BJ (cell line): ENCODE measurements at regions not wholly inside any gene's neighbourhood (a gene's known extent, or its start where the extent isn't known, plus 50 kb on each side); places are given as distances from the start of the nearest gene placed in this dataset.

Experiments used
- CTCF ChIA-PET: fragments of 350-600 bp; formaldehyde crosslinking; extraction: SDS; loops from one replicate; lab custom pipeline; 2021; ENCODE audit warnings: antibody characterized with exemption, inconsistent platforms; lab: Yijun Ruan, JAX
- POLR2A ChIA-PET: fragments of 300-600 bp; sonication (Branson Sonifier 250); formaldehyde crosslinking; extraction: SDS; loops from one replicate; lab custom pipeline; 2021; ENCODE audit warnings: antibody characterized with exemption; lab: Charles Lee
- DNase-seq: peaks from one replicate; pipeline ENCODE4 v3.0.0-alpha.2; 2011; ENCODE audit warnings: low read depth
- H3K27me3 ChIP-seq: 2 replicates; pipeline ENCODE4 v1.6.0; 2011; ENCODE audit warnings: low read length; ENCODE audit not compliant: control insufficient read depth, insufficient read depth
- H3K36me3 ChIP-seq: 2 replicates; pipeline ENCODE4 v1.5.1; 2011; ENCODE audit warnings: low read length; ENCODE audit not compliant: control insufficient read depth, insufficient read depth
- H3K4me3 ChIP-seq: 2 replicates; pipeline ENCODE4 v1.5.1; 2011; ENCODE audit warnings: low read depth, mild to moderate bottlenecking, control low read depth, low read length
- TF ChIP-seq, protein P1 (sequence below): IDR thresholded peaks from 2 replicates; pipeline ENCODE4 v1.5.1; 2011; ENCODE audit warnings: low read depth, mild to moderate bottlenecking, control low read depth, inconsistent platforms, low read length, moderate library complexity; ENCODE audit not compliant: insufficient read depth

DNA sequence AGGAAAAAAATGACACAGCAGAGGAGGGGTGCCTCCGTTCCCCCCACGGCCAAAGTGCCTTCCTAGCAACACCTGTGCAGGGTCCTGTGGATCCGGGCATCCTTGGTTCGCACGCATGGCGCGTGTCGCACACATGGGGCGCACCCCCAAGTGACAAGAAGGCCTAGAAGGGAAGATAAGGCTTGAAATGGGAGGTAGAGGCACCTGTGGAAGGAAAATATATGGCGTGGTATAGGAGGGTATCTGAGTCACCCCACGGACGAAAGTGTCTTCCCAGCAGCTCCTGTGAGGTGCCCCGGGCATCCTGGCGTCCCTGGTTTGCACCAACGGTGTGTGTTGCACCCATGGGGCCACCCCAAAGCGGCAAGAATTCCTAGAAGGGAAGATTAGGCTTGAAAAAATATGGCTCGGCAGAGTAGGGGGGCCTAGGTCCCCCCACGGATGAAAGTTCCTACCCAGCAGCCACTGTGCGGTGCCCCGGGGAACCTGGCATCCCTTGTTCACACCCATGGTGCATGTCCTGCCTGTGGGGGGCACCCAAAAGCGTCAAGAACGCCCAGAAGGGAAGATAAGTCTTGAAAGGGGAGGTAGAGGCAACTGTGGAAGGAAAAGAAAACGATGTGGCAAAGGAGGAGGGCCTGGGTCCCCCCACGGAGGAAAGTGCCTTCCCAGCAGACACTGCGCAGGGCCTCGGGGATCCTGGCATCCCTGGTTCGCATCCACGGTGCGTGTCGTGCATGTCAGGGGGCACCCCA lies 280.0 kb downstream of the ALG10 start:
- H3K4me3 ChIP-seq = no peak overlapping the region
- H3K36me3 ChIP-seq = no peaks in the 10 kb centered on the region
- no peak for DNase-seq
- no peaks in the 10 kb centered on the region for H3K27me3 ChIP-seq
- TF ChIP-seq, protein P1, sequence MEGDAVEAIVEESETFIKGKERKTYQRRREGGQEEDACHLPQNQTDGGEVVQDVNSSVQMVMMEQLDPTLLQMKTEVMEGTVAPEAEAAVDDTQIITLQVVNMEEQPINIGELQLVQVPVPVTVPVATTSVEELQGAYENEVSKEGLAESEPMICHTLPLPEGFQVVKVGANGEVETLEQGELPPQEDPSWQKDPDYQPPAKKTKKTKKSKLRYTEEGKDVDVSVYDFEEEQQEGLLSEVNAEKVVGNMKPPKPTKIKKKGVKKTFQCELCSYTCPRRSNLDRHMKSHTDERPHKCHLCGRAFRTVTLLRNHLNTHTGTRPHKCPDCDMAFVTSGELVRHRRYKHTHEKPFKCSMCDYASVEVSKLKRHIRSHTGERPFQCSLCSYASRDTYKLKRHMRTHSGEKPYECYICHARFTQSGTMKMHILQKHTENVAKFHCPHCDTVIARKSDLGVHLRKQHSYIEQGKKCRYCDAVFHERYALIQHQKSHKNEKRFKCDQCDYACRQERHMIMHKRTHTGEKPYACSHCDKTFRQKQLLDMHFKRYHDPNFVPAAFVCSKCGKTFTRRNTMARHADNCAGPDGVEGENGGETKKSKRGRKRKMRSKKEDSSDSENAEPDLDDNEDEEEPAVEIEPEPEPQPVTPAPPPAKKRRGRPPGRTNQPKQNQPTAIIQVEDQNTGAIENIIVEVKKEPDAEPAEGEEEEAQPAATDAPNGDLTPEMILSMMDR = no peak
- CTCF ChIA-PET = no interaction called here
- POLR2A ChIA-PET = no interaction called here

DNA sequence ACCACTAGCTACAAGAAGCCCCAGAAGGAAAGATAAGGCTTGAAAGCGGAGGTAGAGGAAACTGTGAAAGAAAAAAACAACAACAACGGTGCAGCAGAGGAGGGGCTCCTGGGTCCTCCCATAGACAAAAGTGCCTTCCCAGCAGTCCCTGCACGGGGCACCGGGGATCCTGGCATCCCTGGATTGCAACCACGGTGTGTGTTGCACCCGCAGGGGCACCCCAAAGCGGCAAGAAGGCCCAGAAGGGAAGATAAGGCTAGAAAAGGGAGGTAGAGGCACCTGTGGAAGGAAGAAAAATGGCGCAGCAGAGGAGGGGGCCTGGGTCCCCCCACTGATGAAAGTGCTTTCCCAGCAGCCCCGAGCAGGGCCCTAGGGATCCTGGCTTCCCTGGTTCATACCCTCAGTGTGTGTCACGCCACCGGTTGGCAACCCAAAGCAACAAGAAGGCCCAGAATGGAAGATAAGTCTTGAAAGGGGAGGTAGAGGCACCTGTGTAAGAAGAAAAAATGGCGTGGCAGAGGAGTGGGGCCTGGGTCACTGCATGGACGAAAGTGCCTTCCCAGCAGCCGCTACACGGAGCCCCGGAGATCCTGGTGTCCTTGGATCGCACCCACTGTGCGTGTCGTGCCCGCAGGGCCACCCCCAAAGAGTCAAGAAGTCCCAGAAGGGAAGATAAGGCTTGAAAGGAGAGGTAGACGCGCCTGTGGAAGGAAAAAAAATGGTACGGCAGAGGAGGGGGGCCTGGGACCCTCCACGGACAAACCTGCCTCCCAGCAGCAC lies 281.0 kb downstream of the ALG10 start:
- no peaks in the 10 kb centered on the region for H3K27me3 ChIP-seq
- ChIA-PET CTCF (no interaction called here), POLR2A (no interaction called here)
- no peak overlapping the region for H3K4me3 ChIP-seq
- TF ChIP-seq, protein P1 = no peak
- no peaks in the 10 kb centered on the region for H3K36me3 ChIP-seq
- DNase-seq = no peak

DNA sequence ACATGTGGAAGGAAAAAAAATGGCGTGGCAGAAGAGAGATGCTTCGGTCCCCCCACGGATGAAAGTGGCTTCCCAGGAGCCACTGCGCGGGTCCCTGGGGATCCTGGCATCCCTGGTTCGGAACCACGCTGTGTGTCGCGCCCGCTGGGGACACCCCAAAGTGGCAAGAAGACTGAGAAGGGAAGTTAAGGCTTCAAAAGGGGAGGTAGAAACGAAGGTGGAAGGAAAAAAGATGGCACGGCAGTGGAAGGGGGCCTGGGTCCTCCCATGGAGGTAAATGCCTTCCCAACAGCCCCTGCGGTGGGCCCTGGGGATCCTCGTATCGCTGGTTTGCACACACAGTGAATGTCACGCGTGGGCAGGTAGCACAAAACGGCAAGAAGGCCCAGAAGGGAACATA lies 281.7 kb downstream of the ALG10 start:
- POLR2A ChIA-PET = no interaction called here
- CTCF ChIA-PET = no interaction called here
- no peaks in the 10 kb centered on the region for H3K27me3 ChIP-seq
- no peak overlapping the region for H3K4me3 ChIP-seq
- H3K36me3 ChIP-seq = no peaks in the 10 kb centered on the region
- no peak for DNase-seq
- TF ChIP-seq, protein P1 = no peak

DNA sequence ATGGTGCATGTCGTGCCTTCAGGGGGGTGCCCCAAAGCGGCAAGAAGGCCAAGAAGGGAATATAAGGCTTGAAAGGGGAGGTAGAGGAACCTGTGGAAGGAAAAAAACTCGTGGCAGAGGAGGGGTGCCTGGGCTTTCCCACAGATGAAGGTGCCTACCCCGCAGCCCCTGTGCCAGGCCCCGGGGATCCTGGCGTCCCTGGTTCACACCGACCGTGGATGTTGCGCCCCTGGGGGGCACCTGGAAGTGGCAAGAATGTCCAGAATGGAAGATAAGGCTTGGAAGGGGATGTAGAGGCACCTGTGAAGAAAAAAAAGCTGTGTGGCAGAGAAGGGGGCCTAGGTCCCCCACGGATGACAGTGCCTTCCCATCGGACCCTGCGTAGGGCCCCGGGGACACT lies 282.2 kb downstream of the ALG10 start:
- DNase-seq = no peak
- Histone ChIP-seq H3K27me3 (no peaks in the 10 kb centered on the region), H3K4me3 (no peak overlapping the region), H3K36me3 (no peaks in the 10 kb centered on the region)
- ChIA-PET POLR2A (no interaction called here), CTCF (no interaction called here)
- TF ChIP-seq, protein P1 = no peak

DNA sequence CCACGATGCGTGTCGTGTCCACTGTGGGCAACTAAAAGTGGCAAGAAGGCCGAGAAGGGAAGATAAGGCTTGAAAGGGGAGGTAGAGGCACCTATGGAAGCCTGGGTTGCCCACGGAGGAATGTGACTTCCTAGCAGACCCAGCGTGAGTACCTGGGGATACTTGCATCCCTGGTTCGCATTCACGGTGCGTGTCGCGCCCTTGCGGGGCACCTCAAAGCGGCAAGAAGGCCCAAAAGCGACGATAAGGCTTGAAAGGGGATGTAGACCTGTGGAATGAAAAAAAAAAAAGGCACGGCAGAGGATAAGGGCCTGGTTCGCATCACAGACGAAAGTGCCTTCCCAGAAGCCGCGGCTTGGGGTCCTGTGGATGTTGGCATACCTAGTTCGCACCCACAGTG lies 282.9 kb downstream of the ALG10 start:
- no peak for DNase-seq
- no peaks in the 10 kb centered on the region for H3K27me3 ChIP-seq
- TF ChIP-seq, protein P1 = no peak
- no peak overlapping the region for H3K4me3 ChIP-seq
- CTCF ChIA-PET = no interaction called here
- H3K36me3 ChIP-seq = no peaks in the 10 kb centered on the region
- POLR2A ChIA-PET = no interaction called here
